Endodermal cell (in vitro differentiated cells): ENCODE measurements at regions not wholly inside any gene's neighbourhood (a gene's known extent, or its start where the extent isn't known, plus 50 kb on each side); places are given as distances from the start of the nearest gene placed in this dataset.

Experiments used
- DNase-seq: peaks from one replicate; pipeline ENCODE4 v3.0.0-alpha.2; 2017
- H3K27ac ChIP-seq: 2 replicates; pipeline ENCODE4 v1.5.1; 2013; ENCODE audit warnings: mild to moderate bottlenecking, low read depth, low read length, moderate library complexity
- H3K27me3 ChIP-seq: 2 replicates; pipeline ENCODE4 v1.6.1; 2013; ENCODE audit warnings: mild to moderate bottlenecking, low read length, moderate library complexity; ENCODE audit not compliant: insufficient read depth, control insufficient read depth, poor library complexity, severe bottlenecking
- H3K36me3 ChIP-seq: 2 replicates; pipeline ENCODE4 v1.7.0; 2013; ENCODE audit warnings: mild to moderate bottlenecking, low read length, moderate library complexity; ENCODE audit not compliant: control insufficient read depth, insufficient read depth
- H3K4me1 ChIP-seq: one replicate; pipeline ENCODE4 v1.7.0; 2013; ENCODE audit warnings: low read length; ENCODE audit not compliant: control insufficient read depth, insufficient read depth
- H3K4me3 ChIP-seq: 2 replicates; pipeline ENCODE4 v1.5.1; 2013; ENCODE audit warnings: mild to moderate bottlenecking, low read length, moderate library complexity
- H3K9ac ChIP-seq: 2 replicates; pipeline ENCODE4 v1.6.1; 2013; ENCODE audit warnings: mild to moderate bottlenecking, low read length, moderate library complexity; ENCODE audit not compliant: poor library complexity, severe bottlenecking; ENCODE audit errors: extremely low read depth
- H3K9me3 ChIP-seq: 2 replicates; pipeline ENCODE4 v1.6.1; 2013; ENCODE audit warnings: mild to moderate bottlenecking, low read length, moderate library complexity; ENCODE audit not compliant: control insufficient read depth
- H3K27ac Mint-ChIP-seq: 2 replicates; pipeline ENCODE4 v1.8.0; 2020; ENCODE audit warnings: mixed read lengths
- H3K27me3 Mint-ChIP-seq: 2 replicates; pipeline ENCODE4 v1.8.0; 2021; ENCODE audit warnings: mild to moderate bottlenecking, mixed read lengths; ENCODE audit not compliant: insufficient read depth
- H3K36me3 Mint-ChIP-seq: 2 replicates; pipeline ENCODE4 v1.8.0; 2020; ENCODE audit warnings: low read depth, mixed read lengths
- H3K4me1 Mint-ChIP-seq: 2 replicates; pipeline ENCODE4 v1.8.0; 2020; ENCODE audit warnings: mixed read lengths
- H3K4me3 Mint-ChIP-seq: 2 replicates; pipeline ENCODE4 v1.8.0; 2020; ENCODE audit warnings: mild to moderate bottlenecking, moderate library complexity, mixed read lengths
- H3K9me3 Mint-ChIP-seq: 2 replicates; pipeline ENCODE4 v1.8.0; 2020; ENCODE audit warnings: mild to moderate bottlenecking, mixed read lengths
- CTCF ChIP-seq: fragments of 200-600 bp; sonication (generic); conservative IDR thresholded peaks from 2 replicates; pipeline ENCODE4 v1.5.0; 2021; ENCODE audit warnings: antibody characterized with exemption, mild to moderate bottlenecking
- WGBS, 2 experiments: methylation state at CpG; one replicate each; pipeline versions ENCODE4 v1.1.5 to v1.1.7; 2013; ENCODE audit warnings: missing lambda C conversion rate in 2 of 2, mixed read lengths in 1 of 2; ENCODE audit not compliant: insufficient coverage in 1 of 2, insufficient read length in 1 of 2; 5-methylcytosine and 5-hydroxymethylcytosine counted together

GRCh38 chr2:118738524-118739308 lies 108.7 kb downstream of the EN1 start:
- no peak overlapping the region for H3K27ac Mint-ChIP-seq
- Histone ChIP-seq H3K36me3 (no peaks in the 10 kb centered on the region), H3K27ac (no peak overlapping the region), H3K4me3 (no peak overlapping the region), H3K4me1 (no peaks in the 10 kb centered on the region), H3K27me3 (no peaks in the 10 kb centered on the region), H3K9ac (no peak overlapping the region), H3K9me3 (peaks cover 11% of the 10 kb centered on the region)
- no peak overlapping the region for H3K4me3 Mint-ChIP-seq
- peaks cover 11% of the 10 kb centered on the region for H3K27me3 Mint-ChIP-seq
- no peak for TF ChIP-seq CTCF
- peaks cover 8% of the 10 kb centered on the region for H3K4me1 Mint-ChIP-seq
- H3K9me3 Mint-ChIP-seq: peaks cover 12% of the 10 kb centered on the region
- H3K36me3 Mint-ChIP-seq: no peaks in the 10 kb centered on the region
- DNase-seq: peak; percentile 54
- WGBS, 2 experiments: 80 to 94% methylated on average over 5 to 7 of the region's 7 CpGs

GRCh38 chr2:118738106-118738505 lies 109.3 kb downstream of the EN1 start:
- peaks cover 11% of the 10 kb centered on the region for H3K27me3 Mint-ChIP-seq
- Histone ChIP-seq H3K27me3 (no peaks in the 10 kb centered on the region), H3K4me1 (no peaks in the 10 kb centered on the region), H3K36me3 (no peaks in the 10 kb centered on the region), H3K9ac (no peak overlapping the region), H3K27ac (no peak overlapping the region), H3K9me3 (peaks cover 10% of the 10 kb centered on the region), H3K4me3 (no peak overlapping the region)
- peaks cover 6% of the 10 kb centered on the region for H3K9me3 Mint-ChIP-seq
- no peak for TF ChIP-seq CTCF
- peaks cover 8% of the 10 kb centered on the region for H3K4me1 Mint-ChIP-seq
- H3K27ac Mint-ChIP-seq: no peak overlapping the region
- no peak for DNase-seq
- no peak overlapping the region for H3K4me3 Mint-ChIP-seq
- no peaks in the 10 kb centered on the region for H3K36me3 Mint-ChIP-seq
- WGBS, 2 experiments: 92 to 100% methylated on average over 1 to 3 of the region's 3 CpGs

- 80 to 83% methylated on average over 5 of the region's 5 CpGs for WGBS, 2 experiments
- no peak overlapping the region for H3K4me3 Mint-ChIP-seq
These were observed 109.8 kb downstream of the EN1 start for GRCh38 chr2:118737684-118738083.

More at GRCh38 chr2:118737684-118738083, 109.8 kb downstream of the EN1 start:
- H3K36me3 ChIP-seq: no peaks in the 10 kb centered on the region
- Mint-ChIP-seq H3K36me3 (no peaks in the 10 kb centered on the region), H3K9me3 (peaks cover 4% of the 10 kb centered on the region), H3K27me3 (peaks cover 11% of the 10 kb centered on the region), H3K27ac (no peak overlapping the region), H3K4me1 (peaks cover 8% of the 10 kb centered on the region)
- H3K27me3 ChIP-seq: no peaks in the 10 kb centered on the region
- no peaks in the 10 kb centered on the region for H3K4me1 ChIP-seq
- H3K9me3 ChIP-seq: peaks cover 9% of the 10 kb centered on the region
- TF ChIP-seq CTCF: peak; percentile 28
- DNase-seq: no peak
- H3K9ac ChIP-seq: no peak overlapping the region
- H3K4me3 ChIP-seq: no peak overlapping the region
- no peak overlapping the region for H3K27ac ChIP-seq
